CD4-positive, alpha-beta T cell treated with Interleukin-4 for 1 hour (primary cell): ENCODE measurements at regions not wholly inside any gene's neighbourhood (a gene's known extent, or its start where the extent isn't known, plus 50 kb on each side); places are given as distances from the start of the nearest gene placed in this dataset.

Experiments
- DNase-seq, 2 donors: peaks; one replicate each; pipeline ENCODE4 v3.0.0-alpha.2; 2020 to 2022

- no peak for DNase-seq
These were observed 247.8 kb downstream of the BCL2 start for GRCh38 chr18:63071701-63072141.

- no peak for DNase-seq
These were observed 248.6 kb downstream of the BCL2 start for GRCh38 chr18:63070767-63071502.

GRCh38 chr18:63069496-63069895, 250.1 kb downstream of the BCL2 start:
- no peak for DNase-seq

- DNase-seq = no peak
These were observed 251.6 kb downstream of the BCL2 start for GRCh38 chr18:63067939-63068338.

GRCh38 chr18:63065172-63065571, 254.4 kb downstream of the BCL2 start:
- no peak for DNase-seq

DNA sequence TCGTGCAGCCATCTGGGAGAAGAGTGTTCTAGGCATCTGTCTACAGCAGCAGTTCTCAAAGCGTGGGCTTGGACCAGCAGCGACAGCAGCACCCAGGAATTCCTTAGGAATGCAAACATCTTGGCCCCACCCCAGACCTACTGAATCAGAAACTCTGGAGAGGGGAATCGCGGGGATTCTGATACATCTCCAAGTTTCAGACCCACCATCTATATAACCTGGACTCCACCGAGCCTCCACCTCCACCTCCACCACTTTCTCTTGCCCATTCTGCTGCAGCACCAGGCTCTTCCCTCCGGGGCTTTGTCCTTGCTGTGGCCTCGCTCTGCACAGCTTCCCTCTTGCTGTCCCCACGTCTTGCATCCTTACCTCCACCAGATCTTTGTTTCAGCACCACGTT, 256.4 kb downstream of the BCL2 start:
- DNase-seq = no peak

- DNase-seq = no peak
These were observed 257.3 kb downstream of the BCL2 start for GRCh38 chr18:63062246-63062645.

DNA sequence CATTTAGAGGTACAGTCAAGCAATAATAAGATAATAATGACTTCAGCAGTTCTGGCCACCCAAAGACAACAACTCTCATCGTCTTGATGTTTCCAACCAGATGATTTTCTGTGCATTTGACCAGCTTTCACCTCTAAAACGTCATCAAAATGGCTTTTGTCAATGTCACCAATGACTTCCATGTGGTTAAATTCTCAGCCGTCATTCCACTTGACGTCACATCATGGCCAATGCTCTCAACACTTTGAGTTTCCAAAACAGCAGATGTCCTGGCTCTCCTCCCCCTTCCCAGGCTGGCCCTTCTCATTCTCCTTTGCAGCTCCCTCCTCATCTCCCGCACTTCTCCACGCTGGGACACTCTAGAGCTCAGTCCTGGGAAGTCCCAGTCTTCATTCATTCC, 258.3 kb downstream of the BCL2 start:
- DNase-seq = no peak

DNA sequence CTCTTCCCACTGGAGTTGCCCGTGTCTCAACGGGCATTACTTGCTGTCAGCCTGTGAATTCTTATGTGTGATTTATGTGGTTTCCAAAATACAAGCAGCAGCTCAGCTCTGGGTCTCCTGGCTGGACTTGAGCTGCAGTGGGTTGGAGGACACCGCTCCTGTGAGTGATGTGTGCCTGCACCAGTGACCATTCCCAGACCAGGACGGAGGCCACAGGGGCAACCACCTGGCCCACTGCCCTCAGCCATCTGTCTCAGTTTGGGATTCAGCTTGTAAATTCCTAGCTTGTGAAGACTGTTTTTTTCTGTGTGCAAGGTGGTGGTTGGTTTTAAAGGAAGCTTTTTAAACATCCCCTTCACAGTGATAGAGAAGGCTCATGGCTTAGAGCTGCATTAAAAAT, 261.0 kb downstream of the BCL2 start:
- DNase-seq = no peak

GRCh38 chr18:63057707-63058106, 261.9 kb downstream of the BCL2 start:
- no peak for DNase-seq

GRCh38 chr18:63054901-63055584, 264.5 kb downstream of the BCL2 start:
- no peak for DNase-seq

- DNase-seq = no peak
These were observed 267.6 kb downstream of the BCL2 start for GRCh38 chr18:63051928-63052327.

DNA sequence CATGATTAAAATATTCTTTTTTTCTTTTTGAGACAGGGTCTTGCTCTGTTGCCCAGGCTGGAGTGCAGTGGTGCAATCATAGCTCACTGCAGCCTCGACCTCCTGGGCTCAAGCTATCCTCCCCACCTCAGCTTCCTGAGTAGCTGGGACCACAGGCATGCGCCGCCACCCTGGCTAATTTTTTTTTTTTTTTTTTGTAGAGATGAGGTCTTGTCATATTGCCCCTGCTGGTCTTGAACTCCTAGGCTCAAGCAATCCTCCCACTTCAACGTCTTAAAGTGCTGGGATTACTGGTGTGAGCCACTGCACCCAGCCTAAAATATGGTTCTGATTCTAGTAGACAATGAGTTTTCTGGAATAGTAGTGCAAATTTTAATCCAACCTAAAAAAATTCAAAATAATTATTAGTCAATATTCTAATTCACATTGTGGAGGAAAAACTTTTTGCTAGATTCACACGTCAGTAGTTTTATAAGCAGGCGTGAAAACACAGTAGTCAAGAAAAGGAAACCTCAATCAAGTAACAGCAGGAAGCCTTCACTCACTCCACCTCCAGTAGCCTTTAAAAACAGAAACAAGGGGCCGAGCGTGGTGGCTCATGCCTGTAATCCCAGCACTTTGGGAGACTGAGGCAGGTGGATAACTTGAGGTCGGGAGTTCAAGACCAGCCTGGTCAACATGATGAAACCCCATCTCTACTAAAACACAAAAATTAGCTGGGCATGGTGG, 268.7 kb downstream of the BCL2 start:
- peak in 1 of 2 donors; percentile 36 for DNase-seq

DNA sequence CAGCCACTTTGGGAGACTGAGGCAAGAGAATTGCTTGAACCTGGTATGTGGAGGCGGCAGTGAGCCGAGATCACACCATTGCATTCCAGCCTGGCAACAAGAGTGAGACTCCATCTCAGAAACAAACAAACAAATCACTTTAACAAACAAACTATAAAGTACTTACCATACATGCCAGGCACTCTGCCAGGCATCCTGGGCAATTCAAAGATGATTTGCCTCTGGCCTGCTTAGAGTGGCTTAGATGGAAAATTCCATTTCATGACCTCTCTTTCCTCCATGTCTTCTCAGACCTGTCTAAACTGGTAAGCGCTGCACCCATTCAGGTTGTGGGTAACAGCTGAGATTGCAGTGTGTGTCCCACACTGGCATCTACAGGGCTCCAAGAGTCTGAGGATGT, 273.2 kb downstream of the BCL2 start:
- no peak for DNase-seq

DNA sequence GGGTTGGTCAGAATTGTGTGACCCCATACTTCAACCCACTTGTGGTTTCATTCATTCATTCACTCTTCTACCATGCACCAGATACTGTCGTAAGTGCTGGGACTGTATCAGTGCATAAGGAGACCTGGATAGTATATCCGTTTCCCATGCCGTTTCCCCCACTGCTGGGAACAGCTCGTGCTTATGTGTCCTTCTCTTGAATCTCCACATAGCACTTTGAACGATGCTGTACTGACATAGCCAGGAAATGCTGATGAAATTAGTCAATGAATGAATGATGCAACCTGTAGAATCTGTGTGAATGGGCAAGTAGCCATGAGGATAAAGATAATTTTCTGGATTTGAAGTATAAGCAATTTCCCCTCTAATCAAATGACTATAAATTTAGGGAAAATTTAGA, 276.1 kb downstream of the BCL2 start:
- DNase-seq = no peak

- DNase-seq = no peak
These were observed 277.2 kb downstream of the BCL2 start for GRCh38 chr18:63042351-63042750.

- peak in 1 of 2 donors; percentile 21 for DNase-seq
These were observed 278.7 kb downstream of the BCL2 start for GRCh38 chr18:63040788-63041410.

DNA sequence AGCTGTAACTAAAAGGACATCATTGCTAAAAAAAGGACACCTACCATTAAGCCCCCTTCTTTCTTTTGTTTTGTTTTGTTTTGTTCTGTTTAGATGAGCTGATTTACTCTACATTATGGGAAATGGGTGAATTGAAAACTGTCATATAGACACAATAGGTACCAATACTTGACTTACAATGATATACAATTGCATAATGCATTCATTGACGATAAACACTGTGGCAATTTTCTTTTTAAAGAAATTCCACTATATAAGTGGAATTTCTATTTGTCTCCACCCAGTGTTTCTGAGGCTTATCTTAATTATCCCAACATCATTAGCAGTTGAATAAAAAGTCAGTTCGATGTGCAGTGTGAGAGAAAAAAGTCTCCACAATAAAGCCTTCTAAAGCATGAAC, 282.1 kb downstream of the BCL2 start:
- no peak for DNase-seq

- DNase-seq = no peak
These were observed 288.2 kb downstream of the BCL2 start for GRCh38 chr18:63031375-63031774.
